ENCODE measurements at regions not wholly inside any gene's neighbourhood (a gene's known extent, or its start where the extent isn't known, plus 50 kb on each side); places are given as distances from the start of the nearest gene placed in this dataset.

- DNase-seq (ENCODE audit: low read depth in 2 of 3, low spot score in 2 of 3) = no peak
Measured at GRCh38 chr6:168739381-168739780, 298.4 kb downstream of the SMOC2 start.

GRCh38 chr6:168737481-168737880 lies 296.5 kb downstream of the SMOC2 start:
- DNase-seq (ENCODE audit: low read depth in 2 of 3, low spot score in 2 of 3) = no peak

GRCh38 chr6:168737014-168737413 lies 296.0 kb downstream of the SMOC2 start:
- DNase-seq (ENCODE audit: low read depth in 2 of 3, low spot score in 2 of 3) = no peak

- no peak for DNase-seq (ENCODE audit: low read depth in 2 of 3, low spot score in 2 of 3)
Measured at GRCh38 chr6:168736039-168736438, 295.1 kb downstream of the SMOC2 start.

- no peak for DNase-seq (ENCODE audit: low read depth in 2 of 3, low spot score in 2 of 3)
Measured at GRCh38 chr6:168735268-168735949, 294.4 kb downstream of the SMOC2 start.

- no peak for DNase-seq (ENCODE audit: low read depth in 2 of 3, low spot score in 2 of 3)
Measured at GRCh38 chr6:168734523-168734922, 293.5 kb downstream of the SMOC2 start.

GRCh38 chr6:168732676-168733075 lies 291.7 kb downstream of the SMOC2 start:
- no peak for DNase-seq (ENCODE audit: low read depth in 2 of 3, low spot score in 2 of 3)

- DNase-seq (ENCODE audit: low read depth in 2 of 3, low spot score in 2 of 3) = no peak
Measured at GRCh38 chr6:168730931-168731716, 290.1 kb downstream of the SMOC2 start.

- no peak for DNase-seq (ENCODE audit: low read depth in 2 of 3, low spot score in 2 of 3)
Measured at GRCh38 chr6:168728056-168728455, 287.1 kb downstream of the SMOC2 start.

GRCh38 chr6:168726312-168726856 lies 285.4 kb downstream of the SMOC2 start:
- no peak for DNase-seq (ENCODE audit: low read depth in 2 of 3, low spot score in 2 of 3)

GRCh38 chr6:168725802-168726201 lies 284.8 kb downstream of the SMOC2 start:
- no peak for DNase-seq (ENCODE audit: low read depth in 2 of 3, low spot score in 2 of 3)

- DNase-seq (ENCODE audit: low read depth in 2 of 3, low spot score in 2 of 3) = no peak
Measured at GRCh38 chr6:168724669-168725570, 283.9 kb downstream of the SMOC2 start.

- DNase-seq (ENCODE audit: low read depth in 2 of 3, low spot score in 2 of 3) = no peak
Measured at GRCh38 chr6:168724033-168724432, 283.0 kb downstream of the SMOC2 start.

- DNase-seq (ENCODE audit: low read depth in 2 of 3, low spot score in 2 of 3) = no peak
Measured at GRCh38 chr6:168722397-168722796, 281.4 kb downstream of the SMOC2 start.

- no peak for DNase-seq (ENCODE audit: low read depth in 2 of 3, low spot score in 2 of 3)
Measured at GRCh38 chr6:168721571-168721970, 280.6 kb downstream of the SMOC2 start.

GRCh38 chr6:168719901-168720300 lies 278.9 kb downstream of the SMOC2 start:
- no peak for DNase-seq (ENCODE audit: low read depth in 2 of 3, low spot score in 2 of 3)

GRCh38 chr6:168718821-168719475 lies 278.0 kb downstream of the SMOC2 start:
- no peak for DNase-seq (ENCODE audit: low read depth in 2 of 3, low spot score in 2 of 3)

Measured in hematopoietic multipotent progenitor cell (in vitro differentiated cells).